ENCODE measurements at regions not wholly inside any gene's neighbourhood (a gene's known extent, or its start where the extent isn't known, plus 50 kb on each side); places are given as distances from the start of the nearest gene placed in this dataset.
"Not testable (repeated sequence)": the region's sequence is repeated elsewhere in the genome, so short reads cannot be mapped to it uniquely, and the experiment has no call there.

DNA sequence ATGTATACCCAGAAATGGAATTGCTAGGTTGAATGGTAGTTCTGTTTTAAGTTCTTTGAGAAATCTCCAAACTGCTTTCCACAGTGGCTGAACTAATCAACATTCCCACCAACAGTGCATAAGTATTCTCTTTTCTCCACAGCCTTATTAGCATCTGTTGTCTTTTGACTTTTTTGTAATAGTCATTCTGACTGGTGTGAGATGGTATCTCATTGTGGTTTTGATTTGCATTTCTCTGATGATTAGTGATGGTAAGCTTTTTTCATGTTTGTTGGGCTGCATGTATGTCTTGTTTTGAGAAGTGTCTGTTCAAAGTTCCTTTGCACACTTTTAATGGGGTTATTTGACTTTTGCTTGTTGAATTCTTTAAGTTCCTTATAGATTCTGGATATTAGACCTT lies 52.4 kb upstream of the EHHADH start:
- not testable (repeated sequence) for DNase-seq

DNA sequence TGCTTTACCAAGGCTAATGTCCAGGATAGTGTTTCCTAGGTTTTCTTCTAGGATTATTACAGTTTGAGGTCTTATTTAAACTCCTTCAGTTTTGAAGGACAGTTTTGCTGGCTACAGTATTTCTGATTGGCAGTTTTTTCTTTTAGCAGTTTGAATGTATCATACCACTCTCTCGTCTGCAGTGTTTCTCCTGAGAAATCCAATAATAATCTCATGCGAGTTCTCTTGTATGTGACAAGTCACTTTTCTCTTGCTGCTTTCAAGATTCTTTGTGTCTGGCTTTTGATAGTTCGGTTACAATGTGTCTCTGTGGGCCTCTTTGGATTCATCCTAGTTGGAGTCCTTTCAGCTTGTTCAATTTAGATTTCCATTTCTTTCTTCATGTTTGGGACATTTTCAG lies 53.0 kb upstream of the EHHADH start:
- DNase-seq = no peak

DNA sequence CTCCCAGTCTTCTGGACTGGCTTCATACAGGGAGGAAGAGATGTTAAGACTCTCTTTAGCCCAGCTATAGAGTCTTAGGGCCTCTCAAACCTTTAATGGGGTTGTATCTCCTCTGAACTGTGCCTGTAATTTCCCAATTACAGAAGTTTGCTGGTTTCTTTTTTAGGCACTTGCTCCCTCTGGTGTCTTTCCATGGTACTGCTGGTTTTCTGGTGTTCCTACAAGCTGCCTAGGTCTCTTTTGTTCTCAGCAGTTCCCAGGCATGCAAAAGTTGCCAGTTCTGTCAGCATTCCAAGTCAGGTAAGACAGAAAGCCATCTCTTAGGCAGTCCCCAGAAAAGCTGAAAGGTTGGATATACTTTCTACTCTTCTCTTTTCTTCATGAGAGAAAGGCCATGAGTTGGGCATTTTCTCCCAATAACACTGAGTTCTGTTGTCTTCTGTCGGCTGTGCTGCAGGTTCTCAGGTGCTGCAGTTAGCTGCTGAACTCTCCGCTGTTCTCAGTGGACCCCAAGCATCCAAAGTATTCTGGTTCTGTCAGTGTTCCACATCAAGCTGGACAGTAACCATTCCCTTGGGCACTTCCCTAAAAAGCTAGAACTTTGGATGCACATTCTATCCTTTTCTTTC lies 54.4 kb upstream of the EHHADH start:
- peak; percentile 37 for DNase-seq

DNA sequence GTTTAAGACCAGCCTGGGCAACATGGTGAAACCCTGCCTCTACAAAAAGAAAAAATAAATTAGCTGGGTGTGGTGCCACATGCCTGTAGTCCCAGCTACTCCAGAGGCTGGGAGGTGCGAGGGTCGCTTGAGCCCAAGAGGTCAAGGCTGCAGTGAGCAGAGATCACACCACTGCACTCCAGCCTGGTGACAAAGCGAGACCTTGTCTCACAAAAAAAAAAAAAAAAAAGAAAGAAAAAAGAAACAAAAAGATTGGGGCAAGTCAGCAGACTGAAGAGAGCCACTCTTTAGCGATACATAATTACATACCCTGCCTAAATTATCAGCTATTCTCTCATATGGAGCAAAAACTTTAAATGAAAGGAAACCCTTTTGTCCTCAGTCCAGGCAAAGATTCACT lies 53.6 kb upstream of the MAP3K13 start:
- DNase-seq = no peak

DNA sequence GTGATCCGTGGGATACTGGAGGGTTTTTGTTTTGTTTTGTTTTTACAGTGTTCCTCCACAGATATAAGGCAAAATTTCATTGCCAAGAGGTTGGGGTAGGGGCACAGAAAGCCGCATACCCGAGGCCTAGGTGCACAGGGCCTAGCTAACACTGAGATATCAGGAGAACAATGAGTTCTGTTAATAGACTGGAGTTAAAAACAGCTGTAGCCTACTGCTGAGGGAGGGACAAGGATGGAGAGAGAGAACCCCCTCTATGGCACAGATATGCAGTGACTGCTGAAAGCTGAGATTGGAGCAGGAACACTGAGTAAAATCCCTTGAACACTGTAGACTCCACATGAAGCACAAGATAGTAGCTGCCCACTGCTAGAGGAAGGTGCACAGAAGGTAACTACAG lies 53.1 kb upstream of the MAP3K13 start:
- no peak for DNase-seq

DNA sequence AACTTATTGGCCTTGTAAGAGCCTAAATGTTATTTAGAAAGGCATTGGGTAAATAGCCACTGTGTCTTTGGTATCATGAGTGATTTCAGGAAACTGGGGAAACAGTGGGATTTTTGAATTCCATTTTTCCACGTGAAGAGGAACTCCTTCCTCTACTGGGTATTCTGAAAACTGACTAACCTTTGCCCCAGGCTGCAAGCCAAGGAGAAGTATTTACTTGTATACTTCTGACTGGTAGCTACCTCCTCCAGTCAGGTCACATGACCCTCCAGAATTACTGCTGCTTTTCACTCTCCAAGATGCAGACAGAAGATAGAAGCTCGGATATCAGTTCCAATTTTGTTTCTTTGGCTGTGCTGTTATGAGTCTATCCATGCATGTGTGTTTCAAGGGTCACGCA lies 50.9 kb upstream of the MAP3K13 start:
- DNase-seq = no peak
